ENCODE measurements at regions not wholly inside any gene's neighbourhood (a gene's known extent, or its start where the extent isn't known, plus 50 kb on each side); places are given as distances from the start of the nearest gene placed in this dataset.

GRCh38 chr5:5581080-5581479, 158.6 kb downstream of the ICE1 start:
- TF ChIP-seq POLR2A (IDR thresholded peaks at IDR 0.05; ENCODE audit: low read length), result no peak
- no peak for TF ChIP-seq GATA1 (IDR thresholded peaks at IDR 0.05; ENCODE audit: low read depth, low read length)

All from erythroblast (primary cell).